MM.1S (cell line): ENCODE measurements at regions not wholly inside any gene's neighbourhood (a gene's known extent, or its start where the extent isn't known, plus 50 kb on each side); places are given as distances from the start of the nearest gene placed in this dataset.

ENCODE experiments used
- DNase-seq: peaks from one replicate; pipeline ENCODE4 v3.0.0-alpha.2; 2015
- H2AFZ ChIP-seq: fragments of 300-600 bp; sonication (generic); 2 replicates; pipeline ENCODE4 v1.6.0; 2016; ENCODE audit warnings: antibody characterized with exemption, low read length
- H3F3A ChIP-seq: fragments of 300-600 bp; sonication (generic); 2 replicates; pipeline ENCODE4 v1.6.1; 2016; ENCODE audit warnings: mild to moderate bottlenecking, antibody characterized with exemption, low read length, moderate library complexity, mixed read lengths; ENCODE audit not compliant: insufficient read depth
- H3K27ac ChIP-seq: fragments of 300-600 bp; sonication (generic); 2 replicates; pipeline ENCODE4 v1.5.1; 2016; ENCODE audit warnings: mild to moderate bottlenecking, low read length
- H3K27me3 ChIP-seq: fragments of 300-600 bp; sonication (generic); replicated peaks from 2 replicates; pipeline ENCODE4 v1.6.0; 2016; ENCODE audit warnings: low read length; ENCODE audit not compliant: insufficient read depth
- H3K36me3 ChIP-seq: fragments of 300-600 bp; sonication (generic); replicated peaks from 2 replicates; pipeline ENCODE4 v1.6.1; 2016; ENCODE audit warnings: mild to moderate bottlenecking, low read length, mixed read lengths; ENCODE audit not compliant: insufficient read depth
- H3K4me1 ChIP-seq: fragments of 300-600 bp; sonication (generic); 2 replicates; pipeline ENCODE4 v1.6.1; 2016; ENCODE audit warnings: low read length, mixed read lengths
- H3K4me2 ChIP-seq: fragments of 300-600 bp; sonication (generic); 2 replicates; pipeline ENCODE4 v1.6.0; 2016; ENCODE audit warnings: low read depth, low read length
- H3K4me3 ChIP-seq: fragments of 300-600 bp; sonication (generic); 2 replicates; pipeline ENCODE4 v1.5.1; 2016; ENCODE audit warnings: low read length, mixed read lengths
- H3K79me2 ChIP-seq: fragments of 300-600 bp; sonication (generic); 2 replicates; pipeline ENCODE4 v1.6.1; 2016; ENCODE audit warnings: mixed run types, low read length, mixed read lengths
- H3K9ac ChIP-seq: fragments of 300-600 bp; sonication (generic); 2 replicates; pipeline ENCODE4 v1.6.1; 2016; ENCODE audit warnings: low read length, mixed read lengths
- H3K9me2 ChIP-seq: fragments of 300-600 bp; sonication (generic); replicated peaks from 2 replicates; pipeline ENCODE4 v1.6.1; 2016; ENCODE audit warnings: mild to moderate bottlenecking, low read length, mixed read lengths; ENCODE audit not compliant: insufficient read depth
- H3K9me3 ChIP-seq: fragments of 300-600 bp; sonication (generic); replicated peaks from 2 replicates; pipeline ENCODE4 v1.6.1; 2016; ENCODE audit warnings: mild to moderate bottlenecking, low read length, mixed read lengths; ENCODE audit not compliant: insufficient read depth
- H4K20me1 ChIP-seq: fragments of 300-600 bp; sonication (generic); 2 replicates; pipeline ENCODE4 v1.6.1; 2016; ENCODE audit warnings: mild to moderate bottlenecking, low read length, moderate library complexity, mixed read lengths; ENCODE audit not compliant: insufficient read depth
- EZH2 ChIP-seq: fragments of 300-600 bp; sonication (generic); optimal IDR thresholded peaks from 2 replicates; pipeline ENCODE3; 2017; ENCODE audit warnings: low read depth, mild to moderate bottlenecking, antibody characterized with exemption, low read length, mixed read lengths
- EZH2phosphoT487 ChIP-seq: fragments of 300-600 bp; sonication (generic); IDR thresholded peaks from 2 replicates; pipeline ENCODE4 v1.6.1; 2018; ENCODE audit warnings: antibody characterized with exemption, low read length
- TF ChIP-seq, protein P1 (sequence below): fragments of 300-600 bp; sonication (generic); IDR thresholded peaks from 2 replicates; pipeline ENCODE4 v1.5.1; 2016; ENCODE audit warnings: antibody characterized with exemption, low read length, mixed read lengths

DNA sequence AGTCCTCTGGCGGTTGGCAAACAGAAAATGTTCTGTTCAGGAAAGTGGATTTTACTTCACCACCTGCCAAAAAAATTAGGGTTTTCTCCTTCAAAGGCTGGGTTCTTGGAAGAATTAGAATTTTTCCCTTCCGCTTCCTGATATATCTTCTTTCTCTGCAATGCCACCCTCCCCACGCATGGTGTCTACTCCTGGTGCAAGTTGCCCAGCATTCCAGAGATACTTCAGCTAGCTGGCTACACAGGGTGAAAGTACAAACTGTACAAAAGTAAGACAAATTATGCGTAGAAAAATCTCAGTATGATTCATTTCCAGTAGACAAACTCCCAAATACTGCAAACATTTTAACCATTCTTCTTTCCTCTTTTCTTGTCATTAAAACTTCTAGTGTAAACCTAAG, 430.1 kb upstream of the ESRRG start:
- no peak overlapping the region for H2AFZ ChIP-seq
- TF ChIP-seq, protein P1, sequence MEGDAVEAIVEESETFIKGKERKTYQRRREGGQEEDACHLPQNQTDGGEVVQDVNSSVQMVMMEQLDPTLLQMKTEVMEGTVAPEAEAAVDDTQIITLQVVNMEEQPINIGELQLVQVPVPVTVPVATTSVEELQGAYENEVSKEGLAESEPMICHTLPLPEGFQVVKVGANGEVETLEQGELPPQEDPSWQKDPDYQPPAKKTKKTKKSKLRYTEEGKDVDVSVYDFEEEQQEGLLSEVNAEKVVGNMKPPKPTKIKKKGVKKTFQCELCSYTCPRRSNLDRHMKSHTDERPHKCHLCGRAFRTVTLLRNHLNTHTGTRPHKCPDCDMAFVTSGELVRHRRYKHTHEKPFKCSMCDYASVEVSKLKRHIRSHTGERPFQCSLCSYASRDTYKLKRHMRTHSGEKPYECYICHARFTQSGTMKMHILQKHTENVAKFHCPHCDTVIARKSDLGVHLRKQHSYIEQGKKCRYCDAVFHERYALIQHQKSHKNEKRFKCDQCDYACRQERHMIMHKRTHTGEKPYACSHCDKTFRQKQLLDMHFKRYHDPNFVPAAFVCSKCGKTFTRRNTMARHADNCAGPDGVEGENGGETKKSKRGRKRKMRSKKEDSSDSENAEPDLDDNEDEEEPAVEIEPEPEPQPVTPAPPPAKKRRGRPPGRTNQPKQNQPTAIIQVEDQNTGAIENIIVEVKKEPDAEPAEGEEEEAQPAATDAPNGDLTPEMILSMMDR: no peak
- TF ChIP-seq EZH2 (no peak), EZH2phosphoT487 (no peak)
- H3K4me2 ChIP-seq: no peak overlapping the region
- H3K9me2 ChIP-seq: no peaks in the 10 kb centered on the region
- no peaks in the 10 kb centered on the region for H3F3A ChIP-seq
- no peak overlapping the region for H3K27ac ChIP-seq
- no peaks in the 10 kb centered on the region for H3K79me2 ChIP-seq
- no peaks in the 10 kb centered on the region for H3K36me3 ChIP-seq
- H4K20me1 ChIP-seq: no peaks in the 10 kb centered on the region
- H3K27me3 ChIP-seq: no peaks in the 10 kb centered on the region
- DNase-seq: no peak
- H3K9ac ChIP-seq: no peak overlapping the region
- H3K4me3 ChIP-seq: no peak overlapping the region
- no peaks in the 10 kb centered on the region for H3K4me1 ChIP-seq
- no peaks in the 10 kb centered on the region for H3K9me3 ChIP-seq

DNA sequence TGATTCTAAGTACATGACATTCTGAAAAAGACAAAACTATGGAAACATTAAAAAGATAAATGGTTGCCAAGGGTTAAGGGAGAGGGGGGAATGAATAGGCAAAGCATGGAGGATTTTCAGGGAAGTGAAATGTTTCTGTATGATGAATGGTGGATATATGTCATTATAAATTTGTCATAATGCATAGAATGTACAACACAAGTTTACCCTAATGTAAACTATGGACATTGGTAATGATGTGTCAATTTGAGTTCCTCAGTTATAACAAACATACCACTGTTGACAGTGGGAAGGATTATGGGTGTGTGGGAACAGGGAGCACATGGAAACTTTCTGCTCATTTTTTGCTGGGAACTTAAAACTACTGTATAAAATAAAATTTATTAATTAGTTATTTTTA, 427.1 kb upstream of the ESRRG start:
- Histone ChIP-seq H3K27me3 (no peaks in the 10 kb centered on the region), H4K20me1 (no peaks in the 10 kb centered on the region), H3K36me3 (no peaks in the 10 kb centered on the region), H3K9me3 (no peaks in the 10 kb centered on the region), H3K79me2 (no peaks in the 10 kb centered on the region), H3K9me2 (no peaks in the 10 kb centered on the region), H3K9ac (no peak overlapping the region), H3K27ac (no peak overlapping the region), H3K4me2 (no peak overlapping the region), H3F3A (no peaks in the 10 kb centered on the region), H3K4me3 (no peak overlapping the region), H3K4me1 (no peaks in the 10 kb centered on the region), H2AFZ (no peak overlapping the region)
- TF ChIP-seq EZH2 (no peak), EZH2phosphoT487 (no peak)
- TF ChIP-seq, protein P1: no peak
- DNase-seq: no peak

DNA sequence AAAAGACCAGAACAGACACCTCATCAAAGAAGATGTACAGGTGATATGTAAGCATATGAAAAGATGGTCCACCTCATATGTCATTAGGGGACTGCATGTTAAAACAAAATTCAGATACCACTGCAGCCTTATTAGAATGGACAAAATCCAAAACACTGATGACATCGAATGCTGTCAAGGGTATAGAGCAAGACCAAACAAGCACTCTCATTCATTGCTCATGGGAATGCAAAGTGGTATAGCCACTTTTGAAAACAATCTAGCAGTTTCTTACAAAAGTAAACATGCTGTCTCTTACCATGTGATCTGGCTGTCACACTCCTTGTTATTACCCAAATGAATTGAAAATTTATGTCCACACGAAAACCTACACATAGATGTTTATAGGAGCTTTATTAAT, 426.6 kb upstream of the ESRRG start:
- Histone ChIP-seq H3F3A (no peaks in the 10 kb centered on the region), H3K4me3 (no peak overlapping the region), H4K20me1 (no peaks in the 10 kb centered on the region), H3K9ac (no peak overlapping the region), H3K4me2 (no peak overlapping the region), H2AFZ (no peak overlapping the region), H3K4me1 (no peaks in the 10 kb centered on the region), H3K79me2 (no peaks in the 10 kb centered on the region), H3K9me3 (no peaks in the 10 kb centered on the region), H3K27ac (no peak overlapping the region), H3K27me3 (no peaks in the 10 kb centered on the region), H3K9me2 (no peaks in the 10 kb centered on the region), H3K36me3 (no peaks in the 10 kb centered on the region)
- no peak for DNase-seq
- TF ChIP-seq, protein P1: no peak
- TF ChIP-seq EZH2 (no peak), EZH2phosphoT487 (no peak)
